HEK293T (cell line): ENCODE measurements at regions not wholly inside any gene's neighbourhood (a gene's known extent, or its start where the extent isn't known, plus 50 kb on each side); places are given as distances from the start of the nearest gene placed in this dataset.

Experiments
- BHLHE40 ChIP-seq: fragments of 450-650 bp; IDR thresholded peaks from 2 replicates; pipeline ENCODE4 v1.6.1; 2016; ENCODE audit warnings: mild to moderate bottlenecking, moderate library complexity, borderline replicate concordance
- ELF4 ChIP-seq: fragments of 450-650 bp; IDR thresholded peaks from 2 replicates; pipeline ENCODE4 v1.6.1; 2017; ENCODE audit warnings: antibody characterized with exemption
- FOXA1 ChIP-seq: fragments of 450-650 bp; IDR thresholded peaks from 2 replicates; pipeline ENCODE4 v1.6.1; 2016; ENCODE audit warnings: mild to moderate bottlenecking
- FOXK2 ChIP-seq: fragments of 450-650 bp; IDR thresholded peaks from 2 replicates; pipeline ENCODE4 v1.6.1; 2016; ENCODE audit warnings: mild to moderate bottlenecking
- FOXM1 ChIP-seq: fragments of 450-650 bp; IDR thresholded peaks from 2 replicates; pipeline ENCODE4 v1.6.1; 2017; ENCODE audit warnings: mild to moderate bottlenecking, borderline replicate concordance
- L3MBTL2 ChIP-seq: fragments of 450-650 bp; conservative IDR thresholded peaks from 2 replicates; pipeline ENCODE4 v1.6.1; 2016; ENCODE audit warnings: mild to moderate bottlenecking
- NFRKB ChIP-seq: fragments of 450-650 bp; IDR thresholded peaks from 2 replicates; pipeline ENCODE4 v1.6.1; 2016; ENCODE audit warnings: mild to moderate bottlenecking, moderate library complexity
- SP1 ChIP-seq: fragments of 450-650 bp; IDR thresholded peaks from 2 replicates; pipeline ENCODE4 v1.6.1; 2017
- SUZ12 ChIP-seq: fragments of 450-650 bp; IDR thresholded peaks from 2 replicates; pipeline ENCODE4 v1.6.1; 2016; ENCODE audit warnings: mild to moderate bottlenecking
- TARDBP ChIP-seq: fragments of 450-650 bp; IDR thresholded peaks from 2 replicates; pipeline ENCODE4 v1.6.1; 2016
- ZNF384 ChIP-seq: fragments of 450-650 bp; IDR thresholded peaks from 2 replicates; pipeline ENCODE4 v1.6.1; 2016
- TF ChIP-seq, protein P1 (sequence below): fragments of 450-650 bp; IDR thresholded peaks from 2 replicates; pipeline ENCODE4 v1.6.1; 2016

DNA sequence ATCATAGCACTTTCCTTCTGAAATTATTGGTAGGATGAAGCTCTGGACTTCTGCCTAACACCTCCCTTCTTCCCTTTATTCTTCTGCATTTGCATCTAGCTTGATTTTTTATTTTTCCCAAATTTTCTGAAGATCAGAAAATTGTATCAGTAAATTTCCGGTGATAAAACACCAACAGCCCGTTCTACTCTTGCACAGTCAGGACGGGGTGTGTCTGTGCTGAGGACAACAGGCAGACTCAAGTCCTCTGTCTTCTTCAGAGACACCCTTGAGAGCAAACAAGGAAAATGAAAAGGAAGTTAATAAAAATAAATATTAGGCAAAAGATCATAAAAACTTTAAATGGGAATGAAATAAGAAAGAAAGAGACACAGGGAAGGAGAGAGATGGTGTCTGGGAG lies 120.7 kb downstream of the ARL4C start:
- TF ChIP-seq SP1, result no peak
- TF ChIP-seq SUZ12, result no peak
- TF ChIP-seq ELF4, result no peak
- no peak for TF ChIP-seq FOXK2
- TF ChIP-seq FOXM1, result no peak
- no peak for TF ChIP-seq ZNF384
- TF ChIP-seq TARDBP, result no peak
- no peak for TF ChIP-seq NFRKB
- no peak for TF ChIP-seq FOXA1
- no peak for TF ChIP-seq L3MBTL2
- no peak for TF ChIP-seq BHLHE40
- TF ChIP-seq, protein P1, sequence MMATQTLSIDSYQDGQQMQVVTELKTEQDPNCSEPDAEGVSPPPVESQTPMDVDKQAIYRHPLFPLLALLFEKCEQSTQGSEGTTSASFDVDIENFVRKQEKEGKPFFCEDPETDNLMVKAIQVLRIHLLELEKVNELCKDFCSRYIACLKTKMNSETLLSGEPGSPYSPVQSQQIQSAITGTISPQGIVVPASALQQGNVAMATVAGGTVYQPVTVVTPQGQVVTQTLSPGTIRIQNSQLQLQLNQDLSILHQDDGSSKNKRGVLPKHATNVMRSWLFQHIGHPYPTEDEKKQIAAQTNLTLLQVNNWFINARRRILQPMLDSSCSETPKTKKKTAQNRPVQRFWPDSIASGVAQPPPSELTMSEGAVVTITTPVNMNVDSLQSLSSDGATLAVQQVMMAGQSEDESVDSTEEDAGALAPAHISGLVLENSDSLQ, result no peak
